ENCODE measurements at regions not wholly inside any gene's neighbourhood (a gene's known extent, or its start where the extent isn't known, plus 50 kb on each side); places are given as distances from the start of the nearest gene placed in this dataset.

DNA sequence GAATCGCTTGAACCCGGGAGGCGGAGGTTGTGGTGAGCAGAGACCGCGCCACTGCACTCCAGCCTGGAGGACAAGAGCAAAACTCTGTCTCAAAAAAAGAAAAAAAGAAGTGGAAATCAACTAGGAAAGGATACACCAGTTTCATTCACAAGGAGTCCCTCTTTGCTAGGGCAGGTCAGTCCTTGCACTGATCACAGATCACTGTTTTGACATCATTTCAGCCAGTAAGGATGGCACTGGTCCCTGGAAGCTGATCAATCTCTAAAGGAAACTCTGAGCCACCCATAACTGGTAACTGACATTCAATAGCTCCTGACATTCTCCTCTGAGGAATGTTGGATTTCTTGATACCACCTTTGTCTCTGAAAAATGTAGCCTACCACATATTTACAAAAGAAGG lies 243.1 kb upstream of the SLC35B3 start:
- TF ChIP-seq, protein P1, sequence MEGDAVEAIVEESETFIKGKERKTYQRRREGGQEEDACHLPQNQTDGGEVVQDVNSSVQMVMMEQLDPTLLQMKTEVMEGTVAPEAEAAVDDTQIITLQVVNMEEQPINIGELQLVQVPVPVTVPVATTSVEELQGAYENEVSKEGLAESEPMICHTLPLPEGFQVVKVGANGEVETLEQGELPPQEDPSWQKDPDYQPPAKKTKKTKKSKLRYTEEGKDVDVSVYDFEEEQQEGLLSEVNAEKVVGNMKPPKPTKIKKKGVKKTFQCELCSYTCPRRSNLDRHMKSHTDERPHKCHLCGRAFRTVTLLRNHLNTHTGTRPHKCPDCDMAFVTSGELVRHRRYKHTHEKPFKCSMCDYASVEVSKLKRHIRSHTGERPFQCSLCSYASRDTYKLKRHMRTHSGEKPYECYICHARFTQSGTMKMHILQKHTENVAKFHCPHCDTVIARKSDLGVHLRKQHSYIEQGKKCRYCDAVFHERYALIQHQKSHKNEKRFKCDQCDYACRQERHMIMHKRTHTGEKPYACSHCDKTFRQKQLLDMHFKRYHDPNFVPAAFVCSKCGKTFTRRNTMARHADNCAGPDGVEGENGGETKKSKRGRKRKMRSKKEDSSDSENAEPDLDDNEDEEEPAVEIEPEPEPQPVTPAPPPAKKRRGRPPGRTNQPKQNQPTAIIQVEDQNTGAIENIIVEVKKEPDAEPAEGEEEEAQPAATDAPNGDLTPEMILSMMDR (IDR thresholded peaks at IDR 0.05): no peak
- TF ChIP-seq POLR2A (IDR thresholded peaks at IDR 0.05): no peak

All from uterus (tissue), 2 donors.